Epidermal melanocyte (primary cell): ENCODE measurements at regions not wholly inside any gene's neighbourhood (a gene's known extent, or its start where the extent isn't known, plus 50 kb on each side); places are given as distances from the start of the nearest gene placed in this dataset.

ENCODE experiments used
- DNase-seq: peaks from one replicate; pipeline ENCODE4 v3.0.0; 2011; ENCODE audit warnings: low spot score; ENCODE audit not compliant: insufficient read length

- DNase-seq: no peak
Measured at GRCh38 chr5:56516035-56516434, 282.9 kb upstream of the ANKRD55 start.

DNA sequence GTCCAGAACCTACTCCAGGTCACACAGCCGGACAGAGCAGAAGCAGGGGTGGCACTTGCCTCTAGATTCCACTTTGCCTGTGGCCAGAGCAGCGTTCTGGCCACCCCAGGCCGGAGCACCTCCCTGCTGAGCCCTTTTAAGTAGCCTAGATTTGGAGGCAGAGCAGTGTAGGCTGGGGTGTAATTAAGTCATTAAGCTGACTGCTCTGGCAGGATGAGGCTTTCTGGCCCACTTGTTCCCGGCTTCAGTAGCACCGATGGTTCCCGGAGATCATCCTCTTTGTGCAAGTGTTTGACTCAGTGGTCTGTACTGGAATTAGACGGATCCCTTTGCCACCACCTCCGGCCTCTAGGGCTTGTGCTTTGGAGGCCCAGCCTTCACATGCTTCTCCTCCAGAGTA, 281.9 kb upstream of the ANKRD55 start:
- DNase-seq: no peak

GRCh38 chr5:56514245-56514644, 281.1 kb upstream of the ANKRD55 start:
- DNase-seq: no peak

DNA sequence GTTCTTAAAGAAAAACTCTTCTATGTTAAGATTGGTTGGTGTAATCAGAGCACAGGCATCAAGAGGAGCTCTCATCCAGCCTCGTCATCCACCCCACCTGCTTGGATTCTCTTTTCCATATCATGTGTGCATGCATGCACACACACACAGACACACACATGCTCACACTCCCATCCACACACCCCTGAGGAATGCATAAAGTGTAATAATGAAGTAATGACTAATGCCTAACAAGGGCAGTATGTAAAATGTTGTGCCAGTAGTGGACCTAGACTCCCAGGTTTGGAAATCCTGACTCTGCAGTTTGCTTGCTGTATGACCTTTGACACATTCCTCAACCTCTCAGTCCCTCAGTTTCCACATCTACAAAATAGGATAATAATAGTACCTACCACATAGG, 280.0 kb upstream of the ANKRD55 start:
- no peak for DNase-seq

GRCh38 chr5:56512313-56512996, 279.3 kb upstream of the ANKRD55 start:
- no peak for DNase-seq

GRCh38 chr5:56511326-56511841, 278.3 kb upstream of the ANKRD55 start:
- no peak for DNase-seq

DNA sequence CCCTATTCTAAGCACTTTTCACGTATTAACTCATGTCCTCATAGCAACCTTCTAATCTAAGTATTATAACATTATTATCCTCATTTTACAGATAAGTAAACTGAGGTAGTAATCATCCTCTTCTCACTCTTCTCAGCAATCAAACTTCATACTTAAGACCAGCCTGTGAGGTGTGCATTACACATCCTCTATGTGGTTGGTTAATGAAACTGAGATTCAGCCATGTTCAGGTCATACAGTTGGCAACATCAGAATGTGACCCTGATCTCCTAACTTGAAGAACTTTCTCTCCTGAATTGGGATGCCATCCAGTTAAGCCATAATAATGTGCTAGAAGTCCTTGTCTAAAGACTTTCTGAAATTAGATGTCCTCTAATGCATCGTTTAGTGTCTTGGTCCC, 275.1 kb upstream of the ANKRD55 start:
- no peak for DNase-seq

GRCh38 chr5:56507351-56507930, 274.3 kb upstream of the ANKRD55 start:
- DNase-seq: no peak

- DNase-seq: no peak
Measured at GRCh38 chr5:56506211-56506965, 273.3 kb upstream of the ANKRD55 start.

DNA sequence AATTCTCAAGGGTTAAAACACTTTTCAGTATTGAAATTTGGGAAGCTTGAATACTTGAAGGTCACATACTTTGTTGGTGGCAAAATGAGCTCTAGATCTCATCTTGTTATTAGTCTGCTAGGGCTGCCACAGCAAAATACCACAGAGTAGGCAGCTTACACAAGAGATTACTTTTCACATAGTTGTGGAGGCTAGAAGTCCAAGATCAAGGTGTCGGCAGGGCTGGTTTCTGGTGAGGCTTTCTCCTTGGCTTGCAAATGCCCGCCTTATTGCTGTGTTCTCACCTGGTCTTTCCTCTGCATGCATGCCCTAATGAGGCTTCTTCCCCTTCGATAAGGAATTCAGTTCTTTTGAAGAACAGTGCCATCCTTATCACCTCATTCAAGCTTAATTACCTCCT, 270.8 kb upstream of the ANKRD55 start:
- no peak for DNase-seq

- no peak for DNase-seq
Measured at GRCh38 chr5:56501781-56502557, 268.8 kb upstream of the ANKRD55 start.

GRCh38 chr5:56499901-56500300, 266.8 kb upstream of the ANKRD55 start:
- DNase-seq: no peak

DNA sequence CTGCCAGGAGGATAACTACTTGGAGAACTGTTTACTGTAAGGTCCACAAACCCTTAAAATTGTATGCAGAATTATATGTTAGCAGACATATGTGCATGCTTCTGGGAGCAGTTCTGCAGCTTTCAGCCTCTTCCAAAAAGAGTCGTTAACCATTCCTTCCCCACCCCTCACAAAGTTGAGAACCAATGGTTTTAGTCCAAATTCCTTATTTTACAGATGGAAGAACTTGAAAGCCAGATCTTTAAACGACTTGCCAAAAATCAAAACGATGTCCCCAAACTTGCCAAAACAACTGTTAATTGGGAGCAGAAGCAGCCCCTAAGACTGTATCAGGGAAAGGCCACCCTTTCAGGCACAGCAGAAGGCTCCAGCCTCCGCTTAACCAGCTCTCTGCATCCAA, 266.4 kb upstream of the ANKRD55 start:
- DNase-seq: no peak

DNA sequence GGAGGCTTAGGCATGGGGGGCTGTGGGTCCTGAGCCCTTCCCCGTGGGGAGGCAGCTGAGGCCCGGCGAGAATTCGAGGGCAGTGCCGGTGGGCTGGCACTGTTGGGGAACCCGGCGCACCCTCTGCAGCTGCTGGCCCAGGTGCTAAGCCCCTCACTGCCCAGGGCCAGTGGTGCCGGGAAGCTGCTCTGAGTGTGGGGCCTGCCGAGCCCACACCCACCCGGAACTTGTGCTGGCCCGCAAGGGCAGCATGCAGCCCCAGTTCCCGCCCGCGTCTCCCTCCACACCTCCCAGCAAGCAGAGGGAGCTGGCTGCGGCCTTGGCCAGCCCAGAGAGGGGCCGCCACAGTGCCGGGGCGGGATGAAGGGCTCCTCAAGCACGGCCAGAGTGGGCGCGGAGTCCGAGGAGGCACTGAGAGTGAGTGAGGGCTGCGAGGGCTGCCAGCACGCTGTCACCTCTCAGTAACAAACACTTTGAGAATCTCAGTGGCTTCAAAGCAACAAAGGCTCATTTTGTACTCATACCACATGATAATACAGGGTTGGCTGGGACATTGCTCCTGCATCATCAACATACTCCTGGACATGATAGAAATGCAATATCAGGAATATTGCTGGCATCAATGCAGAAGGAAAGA, 265.7 kb upstream of the ANKRD55 start:
- no peak for DNase-seq

GRCh38 chr5:56496581-56497063, 263.5 kb upstream of the ANKRD55 start:
- no peak for DNase-seq

- DNase-seq: no peak
Measured at GRCh38 chr5:56494300-56494731, 261.2 kb upstream of the ANKRD55 start.

DNA sequence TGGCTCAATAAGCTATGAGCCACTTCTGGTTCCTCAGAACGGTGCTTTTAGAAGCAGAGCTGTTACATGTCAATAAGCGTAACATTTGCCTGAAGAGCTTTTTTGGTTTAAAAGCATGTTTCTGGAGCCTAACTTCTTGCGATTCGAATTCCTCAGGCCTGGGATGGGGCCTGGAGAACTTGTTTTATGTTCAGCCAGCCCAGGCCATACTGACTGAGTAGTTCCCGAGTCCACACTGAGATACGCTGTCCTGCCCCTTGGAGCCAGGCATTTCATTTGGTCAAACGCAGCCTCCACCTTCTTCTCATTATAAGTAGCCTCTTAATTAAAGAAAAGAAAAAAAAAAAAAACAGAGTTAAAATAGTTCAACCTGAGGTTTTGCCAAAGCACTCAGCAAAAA, 260.6 kb upstream of the ANKRD55 start:
- no peak for DNase-seq

DNA sequence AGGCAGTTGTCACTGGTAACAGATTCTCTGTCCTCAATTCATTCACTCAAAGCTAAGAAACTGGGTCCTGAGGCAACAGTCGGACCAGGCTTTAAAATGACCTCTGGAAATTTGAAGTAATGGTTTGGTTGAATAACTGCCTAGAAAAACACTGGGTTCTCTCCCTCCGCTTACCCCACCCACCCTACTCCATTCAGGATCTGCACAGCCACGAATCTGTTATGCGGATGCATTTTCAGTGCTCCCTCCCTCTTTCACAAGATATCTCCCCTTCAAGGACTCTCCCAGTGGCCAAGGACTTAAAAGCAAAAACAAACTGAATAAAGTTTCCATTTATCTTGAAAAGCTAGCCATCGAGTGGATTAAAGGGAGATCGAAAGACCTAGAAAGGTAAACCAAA, 260.2 kb upstream of the ANKRD55 start:
- no peak for DNase-seq

GRCh38 chr5:56492812-56493211, 259.7 kb upstream of the ANKRD55 start:
- DNase-seq: no peak

GRCh38 chr5:56490971-56491468, 257.9 kb upstream of the ANKRD55 start:
- DNase-seq: no peak

GRCh38 chr5:56489272-56489671, 256.1 kb upstream of the ANKRD55 start:
- no peak for DNase-seq
